Aorta (tissue), 5 donors: ENCODE measurements at regions not wholly inside any gene's neighbourhood (a gene's known extent, or its start where the extent isn't known, plus 50 kb on each side); places are given as distances from the start of the nearest gene placed in this dataset.

Experiments used
- ATAC-seq: fragments of 200-7000 bp; cut with Tn5 transposase; one replicate; pipeline ENCODE4 v1.9.1; 2022; ENCODE audit warnings: moderate library complexity; ENCODE audit not compliant: low FRiP score
- DNase-seq, 2 donors: peaks; one replicate each; pipeline ENCODE4 v3.0.0-alpha.2; 2020
- H3K27ac ChIP-seq, 2 donors: one replicate each; pipeline ENCODE4 v1.5.1; 2013; ENCODE audit warnings: low read length in 2 of 2, mild to moderate bottlenecking in 2 of 2, moderate library complexity in 2 of 2, control low read depth in 1 of 2, inconsistent platforms in 1 of 2, low read depth in 1 of 2
- H3K27me3 ChIP-seq, 2 donors: one replicate each; pipeline ENCODE4 v1.6.1; 2013; ENCODE audit warnings: control low read depth in 1 of 2, low read length in 1 of 2, mild to moderate bottlenecking in 1 of 2, moderate library complexity in 1 of 2; ENCODE audit not compliant: insufficient read depth in 2 of 2, control insufficient read depth in 1 of 2
- H3K36me3 ChIP-seq, 2 donors: one replicate each; pipeline ENCODE4 v1.6.1; 2013; ENCODE audit warnings: control low read depth in 1 of 2, low read length in 1 of 2, mild to moderate bottlenecking in 1 of 2; ENCODE audit not compliant: insufficient read depth in 2 of 2, control insufficient read depth in 1 of 2
- H3K4me1 ChIP-seq, 2 donors: one replicate each; pipeline ENCODE4 v1.6.1; 2013; ENCODE audit warnings: low read length in 2 of 2, control low read depth in 1 of 2, mild to moderate bottlenecking in 1 of 2, moderate library complexity in 1 of 2; ENCODE audit not compliant: insufficient read depth in 2 of 2, control insufficient read depth in 1 of 2
- H3K4me3 ChIP-seq, 2 donors: one replicate each; pipeline ENCODE4 v1.5.1; 2013; ENCODE audit warnings: low read length in 2 of 2, control low read depth in 1 of 2, mild to moderate bottlenecking in 1 of 2
- H3K9me3 ChIP-seq: one replicate; pipeline ENCODE4 v1.6.1; 2013; ENCODE audit warnings: mild to moderate bottlenecking, low read length; ENCODE audit not compliant: control insufficient read depth
- WGBS, 2 donors: extraction: QIAGEN DNeasy Blood & Tissue Kit; methylation state at CpG; one replicate each; pipeline ENCODE4 v1.1.7; 2013; 5-methylcytosine and 5-hydroxymethylcytosine counted together
- intact Hi-C, 2 donors: fragments of 100-400 bp; cut with DNase I; formaldehyde crosslinking; loops; one replicate each; pipeline versions ENCODE4 v1.14.2 to v1.15.0; 2022
- donor health status: healthy with polysubstance abuse.
- donor health status: Bipolar disorder and iron deficiency.
- donor health status: DM: no; HTN: no; CAD: no.
- donor health status: DM: no; HTN: no; CAD: no.
- donor health status: DM: yes; HTN: yes; CAD: no.

DNA sequence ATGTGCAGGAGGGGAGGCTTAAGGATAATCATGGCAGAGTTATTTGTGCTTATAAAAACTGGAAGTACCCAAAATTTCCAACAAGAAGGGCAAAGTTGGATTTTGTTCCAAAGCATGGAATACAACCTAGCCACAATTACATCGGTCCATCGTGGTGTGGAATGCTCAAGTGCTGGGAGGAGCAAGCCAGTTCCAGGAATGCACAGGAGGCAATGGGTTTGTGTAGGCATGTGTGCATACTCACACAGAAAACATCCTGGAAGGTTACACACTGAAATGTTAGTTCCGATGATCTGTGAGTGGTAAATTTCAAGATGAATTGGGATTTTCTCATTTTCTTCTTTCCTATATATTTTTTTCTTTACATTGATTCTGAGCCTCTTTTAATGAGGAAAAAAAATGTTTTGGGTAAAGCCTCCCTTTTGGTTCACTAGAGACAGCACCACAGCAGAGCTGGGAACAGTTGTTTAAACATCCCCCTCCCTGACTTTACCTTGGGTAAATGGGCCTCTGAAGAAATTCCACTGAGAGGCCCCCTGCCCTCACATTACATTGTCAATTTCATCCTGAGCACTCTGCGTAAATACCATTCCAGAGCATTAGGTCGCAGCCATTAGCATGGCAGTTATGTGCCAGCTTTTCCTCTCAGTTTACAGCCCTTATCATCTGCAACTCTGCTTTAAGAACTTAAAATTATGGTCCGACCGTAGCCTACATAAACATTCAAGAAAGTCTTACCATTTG, 122.0 kb downstream of the UQCRFS1 start:
- ATAC-seq (no peak), DNase-seq (no peak)
- WGBS, 2 donors = 30 to 33% methylated on average over 7 of the region's 7 CpGs
- Histone ChIP-seq H3K4me1 (no peaks in the 10 kb centered on the region), H3K4me3 (no peak overlapping the region), H3K9me3 (no peaks in the 10 kb centered on the region), H3K36me3 (no peaks in the 10 kb centered on the region), H3K27me3 (no peaks in the 10 kb centered on the region), H3K27ac (no peak overlapping the region)
- intact Hi-C loops = no loop called here

DNA sequence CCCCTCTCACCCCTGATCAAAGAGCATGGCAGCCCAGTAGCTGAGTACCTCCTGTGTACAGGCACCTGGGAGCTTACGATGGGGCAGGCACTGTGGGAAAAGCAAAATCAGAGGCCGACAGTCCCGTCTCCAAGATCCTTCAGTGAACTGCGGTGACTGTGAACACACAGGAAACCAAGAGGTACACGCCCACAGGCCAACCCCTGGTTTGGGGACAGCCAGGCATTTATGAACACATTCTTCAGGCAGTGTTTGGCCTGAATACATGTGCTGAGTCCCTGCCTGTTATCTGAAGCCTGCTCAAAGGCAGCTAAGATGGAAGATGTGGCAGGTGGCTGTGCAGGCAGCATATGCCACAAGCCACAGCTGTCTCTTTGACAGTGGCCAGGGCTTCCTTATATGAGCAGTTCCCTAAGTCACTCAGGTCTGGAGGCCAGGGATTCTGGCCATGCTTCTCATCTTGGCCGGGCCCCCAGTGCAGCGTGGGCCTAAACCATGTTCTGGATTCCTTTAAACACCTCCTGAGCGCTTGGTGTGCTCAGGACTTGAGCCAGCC, 123.6 kb downstream of the UQCRFS1 start:
- Histone ChIP-seq H3K9me3 (no peaks in the 10 kb centered on the region), H3K4me3 (no peak overlapping the region), H3K27ac (no peak overlapping the region), H3K4me1 (no peaks in the 10 kb centered on the region), H3K36me3 (no peaks in the 10 kb centered on the region), H3K27me3 (no peaks in the 10 kb centered on the region)
- WGBS, 2 donors = 65 to 72% methylated on average over 8 of the region's 8 CpGs
- intact Hi-C loops = loop anchor here in 1 of 2 donors (10.0 kb wide), 1 partner anchor 185 kb away; no protein-coding TSS in a partner anchor
- no peak for DNase-seq
- no peak for ATAC-seq

DNA sequence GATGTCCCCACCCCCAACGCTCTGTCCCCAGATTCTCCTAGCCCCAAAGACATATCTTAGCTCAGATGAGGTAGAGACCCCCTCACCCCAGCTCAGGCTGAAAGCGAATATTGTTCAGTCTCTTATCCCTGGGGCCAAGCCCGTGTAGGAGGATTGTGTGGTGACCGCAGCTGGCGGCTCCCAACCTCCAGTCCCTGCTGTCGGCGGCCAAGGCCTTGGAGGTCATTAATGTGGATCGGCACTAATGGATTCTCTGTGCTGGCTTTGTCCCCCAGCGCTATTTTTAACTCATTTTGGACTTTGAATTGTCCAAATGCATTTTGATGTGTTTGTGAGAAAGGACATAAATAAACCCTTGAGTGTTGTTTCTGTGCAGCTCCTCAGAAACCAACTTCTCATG, 124.2 kb downstream of the UQCRFS1 start:
- Histone ChIP-seq H3K36me3 (no peaks in the 10 kb centered on the region), H3K9me3 (no peaks in the 10 kb centered on the region), H3K4me1 (no peaks in the 10 kb centered on the region), H3K27ac (no peak overlapping the region), H3K27me3 (no peaks in the 10 kb centered on the region), H3K4me3 (no peak overlapping the region)
- DNase-seq (no peak), ATAC-seq (no peak)
- 69 to 77% methylated on average over 9 of the region's 9 CpGs for WGBS, 2 donors
- intact Hi-C loops = loop anchor here in 1 of 2 donors (10.0 kb wide), 1 partner anchor 186 kb away; no protein-coding TSS in a partner anchor

DNA sequence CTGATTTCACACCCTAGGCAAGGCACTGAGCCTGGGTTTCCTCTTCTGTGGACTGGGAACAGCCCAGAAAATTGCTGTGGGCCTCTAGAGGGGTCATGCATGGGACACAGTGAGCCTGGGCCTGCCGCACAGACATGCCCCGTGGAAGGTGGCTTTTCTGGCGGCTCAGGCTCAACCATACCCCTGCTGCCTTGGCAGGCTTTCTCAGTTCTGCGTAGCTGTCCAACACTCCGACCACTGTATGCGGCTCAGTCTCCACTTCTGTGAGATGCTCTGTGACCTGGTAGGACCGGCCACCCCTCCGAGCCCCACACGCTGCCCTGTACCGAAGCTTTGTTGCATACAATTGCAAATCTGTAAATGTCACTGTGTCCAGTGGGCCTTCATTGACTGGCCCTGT, 126.3 kb downstream of the UQCRFS1 start:
- 86 to 89% methylated on average over 10 of the region's 10 CpGs for WGBS, 2 donors
- no peak overlapping the region for H3K4me3 ChIP-seq

DNA sequence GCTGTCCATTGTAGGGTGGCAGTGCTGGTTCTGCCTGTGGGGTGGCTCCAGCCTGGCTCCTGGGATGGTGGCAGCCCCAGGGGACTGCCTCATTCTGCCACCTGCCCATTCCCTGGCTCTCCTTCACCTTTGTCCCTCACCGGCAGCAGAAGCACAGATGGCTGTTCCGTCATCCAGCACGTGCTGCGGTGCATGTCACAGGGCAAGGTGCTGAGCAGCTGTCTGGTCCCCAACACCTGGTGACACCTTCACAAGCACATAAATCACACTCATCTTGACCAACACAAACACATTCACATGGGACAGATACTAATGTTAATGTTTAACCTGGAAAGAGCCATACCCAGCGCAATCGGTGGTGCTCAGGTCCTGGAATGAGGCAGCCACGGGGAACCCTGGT, 126.8 kb downstream of the UQCRFS1 start:
- DNase-seq = no peak
- Histone ChIP-seq H3K27ac (no peak overlapping the region), H3K27me3 (no peaks in the 10 kb centered on the region), H3K4me1 (no peaks in the 10 kb centered on the region), H3K9me3 (no peaks in the 10 kb centered on the region), H3K36me3 (no peaks in the 10 kb centered on the region), H3K4me3 (no peak overlapping the region)
- 84 to 85% methylated on average over 7 of the region's 7 CpGs for WGBS, 2 donors
- no peak for ATAC-seq
- intact Hi-C loops = loop anchor here in 1 of 2 donors (10.0 kb wide), 1 partner anchor 189 kb away; no protein-coding TSS in a partner anchor

More for the DNA sequence above, 126.3 kb downstream of the UQCRFS1 start:
- no peak overlapping the region for H3K27ac ChIP-seq
- H3K27me3 ChIP-seq = no peaks in the 10 kb centered on the region
- no peaks in the 10 kb centered on the region for H3K4me1 ChIP-seq
- no peak for DNase-seq
- no peaks in the 10 kb centered on the region for H3K9me3 ChIP-seq
- no peaks in the 10 kb centered on the region for H3K36me3 ChIP-seq
- intact Hi-C loops = loop anchor here in 1 of 2 donors (10.0 kb wide), 1 partner anchor 188 kb away; no protein-coding TSS in a partner anchor
- peak; percentile 12 for ATAC-seq

DNA sequence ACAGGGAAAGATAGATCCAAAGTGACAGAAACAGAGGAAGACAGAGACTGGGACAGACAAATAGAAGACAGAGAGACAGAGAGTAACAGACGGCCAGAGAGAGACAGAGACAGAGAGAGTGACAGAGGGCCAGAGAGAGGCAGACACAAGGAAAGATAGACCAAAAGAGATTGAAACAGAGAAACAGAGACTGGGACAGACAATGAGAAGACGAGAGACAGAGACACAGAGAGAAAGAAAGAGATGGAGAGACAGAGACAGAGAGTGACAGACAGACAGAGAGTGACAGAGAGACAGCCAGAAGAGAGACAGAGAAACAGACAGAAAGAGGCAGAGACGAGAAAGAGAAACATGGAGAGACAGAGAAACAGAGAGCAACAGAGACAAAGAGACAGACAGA, 127.3 kb downstream of the UQCRFS1 start:
- no peaks in the 10 kb centered on the region for H3K36me3 ChIP-seq
- ATAC-seq = no peak
- intact Hi-C loops = loop anchor here in 1 of 2 donors (10.0 kb wide), 1 partner anchor 189 kb away; no protein-coding TSS in a partner anchor
- H3K9me3 ChIP-seq = no peaks in the 10 kb centered on the region
- H3K4me3 ChIP-seq = no peak overlapping the region
- no peaks in the 10 kb centered on the region for H3K27me3 ChIP-seq
- H3K27ac ChIP-seq = no peak overlapping the region
- DNase-seq = no peak
- 62 to 65% methylated on average over 3 of the region's 3 CpGs for WGBS, 2 donors
- no peaks in the 10 kb centered on the region for H3K4me1 ChIP-seq

DNA sequence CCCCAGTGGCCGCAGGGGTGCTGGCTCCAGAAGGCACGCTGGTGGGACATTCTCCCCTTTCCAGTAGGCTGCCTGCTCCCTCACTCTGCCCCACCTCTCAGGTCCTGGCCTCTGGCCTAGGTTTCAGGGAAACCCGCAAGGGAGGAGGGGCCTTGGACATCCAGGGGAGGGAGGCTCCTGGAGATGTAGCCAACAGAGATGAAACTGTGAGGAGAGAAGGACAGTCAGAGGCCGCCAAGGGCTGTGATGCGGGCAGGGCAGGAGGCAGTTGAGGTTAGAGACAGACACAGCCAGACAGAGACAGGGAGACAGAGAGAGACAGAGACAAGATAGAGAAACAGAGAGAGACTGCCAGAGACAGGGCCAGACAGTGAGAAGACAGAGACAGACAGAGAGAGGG, 127.7 kb downstream of the UQCRFS1 start:
- 69 to 83% methylated on average over 5 of the region's 5 CpGs for WGBS, 2 donors
- H3K4me3 ChIP-seq = no peak overlapping the region

DNA sequence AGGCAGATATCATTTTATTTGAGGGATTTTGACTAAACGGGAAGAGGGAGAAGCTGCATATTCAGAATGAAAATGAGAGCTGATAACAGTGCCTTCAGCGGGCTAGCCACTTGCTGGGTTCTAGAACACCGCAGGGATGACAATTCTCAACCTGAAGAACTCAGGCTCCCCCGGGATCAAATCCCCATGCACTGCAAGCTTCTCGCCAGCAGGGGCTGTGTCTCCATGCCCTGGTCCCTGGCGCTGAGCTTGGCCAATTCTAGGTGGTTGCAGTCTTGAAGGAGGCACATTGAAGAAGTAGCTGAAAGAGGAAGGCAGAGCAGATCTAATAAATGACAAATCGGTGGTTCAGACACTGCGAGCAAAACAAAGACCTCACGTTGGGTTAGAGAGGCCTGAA, 128.7 kb downstream of the UQCRFS1 start:
- intact Hi-C loops = loop anchor here in 1 of 2 donors (10.0 kb wide), 1 partner anchor 191 kb away; no protein-coding TSS in a partner anchor
- ATAC-seq = no peak
- Histone ChIP-seq H3K27me3 (no peaks in the 10 kb centered on the region), H3K27ac (no peak overlapping the region), H3K4me1 (no peaks in the 10 kb centered on the region), H3K4me3 (no peak overlapping the region), H3K9me3 (no peaks in the 10 kb centered on the region), H3K36me3 (no peaks in the 10 kb centered on the region)
- WGBS, 2 donors = 61 to 72% methylated on average over 9 of the region's 9 CpGs
- no peak for DNase-seq

More for the DNA sequence above, 127.7 kb downstream of the UQCRFS1 start:
- intact Hi-C loops = loop anchor here in 1 of 2 donors (10.0 kb wide), 1 partner anchor 190 kb away; no protein-coding TSS in a partner anchor
- Histone ChIP-seq H3K27me3 (no peaks in the 10 kb centered on the region), H3K9me3 (no peaks in the 10 kb centered on the region), H3K4me1 (no peaks in the 10 kb centered on the region), H3K36me3 (no peaks in the 10 kb centered on the region), H3K27ac (no peak overlapping the region)
- DNase-seq = no peak
- ATAC-seq = no peak
